ENCODE measurements at regions not wholly inside any gene's neighbourhood (a gene's known extent, or its start where the extent isn't known, plus 50 kb on each side); places are given as distances from the start of the nearest gene placed in this dataset.

DNA sequence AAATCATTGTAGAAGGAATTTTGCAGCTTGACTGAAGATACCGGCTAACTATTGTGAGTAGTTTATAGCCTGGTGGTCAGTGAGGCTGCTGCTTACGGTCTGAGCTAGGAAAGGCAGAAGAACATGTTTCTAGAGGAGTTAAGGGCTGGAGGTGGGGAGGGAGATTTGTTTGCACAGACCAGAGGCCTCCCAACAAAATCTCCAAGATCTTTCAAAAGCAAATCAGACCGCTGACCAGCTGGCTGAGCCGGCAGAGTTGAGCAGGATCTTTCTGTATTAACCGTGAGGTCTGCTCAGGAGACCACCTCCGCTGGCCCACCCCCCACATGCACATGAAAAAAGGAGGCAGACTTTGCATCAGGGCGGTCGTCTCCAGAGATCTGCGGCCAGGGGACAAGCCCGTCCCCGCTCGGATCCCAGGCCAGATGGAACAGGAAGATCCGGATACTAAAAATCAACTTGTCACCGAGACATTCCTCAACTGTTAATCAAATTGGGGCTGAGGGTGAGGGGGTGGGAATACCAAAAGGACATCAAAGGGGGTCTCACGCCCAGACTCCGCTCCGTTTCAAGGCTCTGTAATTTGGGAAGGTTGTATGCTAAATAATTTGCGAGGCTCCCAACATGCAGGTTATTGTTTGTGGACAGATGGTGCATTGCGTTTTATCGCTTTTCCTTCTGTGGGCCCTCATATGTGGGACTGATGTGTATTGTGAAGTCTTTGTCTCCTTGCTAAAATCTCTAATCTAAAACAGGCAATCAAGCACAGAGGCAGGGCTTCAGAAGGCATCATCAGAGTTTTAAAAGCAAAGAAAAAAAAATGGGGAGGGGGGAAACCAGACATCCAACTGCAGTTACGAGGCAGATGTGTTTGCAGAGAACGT is 319.0 kb downstream of the ZNF536 start:
- TF ChIP-seq, protein P1, sequence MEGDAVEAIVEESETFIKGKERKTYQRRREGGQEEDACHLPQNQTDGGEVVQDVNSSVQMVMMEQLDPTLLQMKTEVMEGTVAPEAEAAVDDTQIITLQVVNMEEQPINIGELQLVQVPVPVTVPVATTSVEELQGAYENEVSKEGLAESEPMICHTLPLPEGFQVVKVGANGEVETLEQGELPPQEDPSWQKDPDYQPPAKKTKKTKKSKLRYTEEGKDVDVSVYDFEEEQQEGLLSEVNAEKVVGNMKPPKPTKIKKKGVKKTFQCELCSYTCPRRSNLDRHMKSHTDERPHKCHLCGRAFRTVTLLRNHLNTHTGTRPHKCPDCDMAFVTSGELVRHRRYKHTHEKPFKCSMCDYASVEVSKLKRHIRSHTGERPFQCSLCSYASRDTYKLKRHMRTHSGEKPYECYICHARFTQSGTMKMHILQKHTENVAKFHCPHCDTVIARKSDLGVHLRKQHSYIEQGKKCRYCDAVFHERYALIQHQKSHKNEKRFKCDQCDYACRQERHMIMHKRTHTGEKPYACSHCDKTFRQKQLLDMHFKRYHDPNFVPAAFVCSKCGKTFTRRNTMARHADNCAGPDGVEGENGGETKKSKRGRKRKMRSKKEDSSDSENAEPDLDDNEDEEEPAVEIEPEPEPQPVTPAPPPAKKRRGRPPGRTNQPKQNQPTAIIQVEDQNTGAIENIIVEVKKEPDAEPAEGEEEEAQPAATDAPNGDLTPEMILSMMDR (IDR thresholded peaks at IDR 0.05; ENCODE audit: extremely low read depth, missing control alignments) = no peak
- no peak for DNase-seq (ENCODE audit: low spot score)

DNA sequence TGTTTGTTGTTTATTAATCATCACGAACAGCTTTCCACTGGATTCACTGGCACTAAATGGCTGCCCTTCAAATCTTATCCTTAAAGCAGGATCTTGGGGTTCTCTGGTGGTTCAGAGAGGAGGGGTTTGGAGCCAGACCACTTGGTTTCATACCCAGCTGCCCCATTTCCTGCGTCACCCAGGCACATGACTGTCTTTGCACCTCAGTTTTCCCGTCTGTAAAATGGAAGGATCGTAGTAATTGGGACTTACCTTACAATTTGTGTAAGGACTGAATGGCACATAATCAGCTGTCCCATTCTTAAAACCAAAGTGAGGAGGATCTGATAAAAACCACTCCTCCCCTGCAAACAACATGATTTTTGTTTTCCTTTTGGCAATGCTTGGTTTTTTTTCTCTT is 318.3 kb downstream of the ZNF536 start:
- TF ChIP-seq, protein P1 (IDR thresholded peaks at IDR 0.05; ENCODE audit: extremely low read depth, missing control alignments) = no peak
- DNase-seq (ENCODE audit: low spot score) = no peak

DNA sequence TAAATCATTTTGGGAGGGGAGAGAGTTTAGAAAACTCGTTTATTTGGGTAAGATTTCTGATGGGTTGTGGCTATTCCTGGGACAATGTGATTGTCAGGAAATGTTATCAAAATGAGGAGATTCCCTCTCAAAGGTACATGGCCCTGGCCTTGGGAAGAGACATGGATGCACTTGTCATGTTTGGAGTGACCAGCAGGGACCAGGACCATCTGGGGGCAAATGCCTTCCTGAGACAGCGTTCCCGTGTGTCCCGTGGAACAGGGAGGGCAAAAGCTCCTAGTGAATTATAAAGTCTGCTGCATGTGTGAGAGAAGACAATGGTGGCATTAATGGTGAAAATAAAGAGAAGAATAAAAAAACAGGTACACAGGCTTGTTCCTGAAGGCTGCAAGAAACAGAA is 317.3 kb downstream of the ZNF536 start:
- no peak for DNase-seq (ENCODE audit: low spot score)
- TF ChIP-seq, protein P1 (IDR thresholded peaks at IDR 0.05; ENCODE audit: extremely low read depth, missing control alignments) = no peak

- TF ChIP-seq, protein P1 (IDR thresholded peaks at IDR 0.05; ENCODE audit: extremely low read depth, missing control alignments) = no peak
- no peak for DNase-seq (ENCODE audit: low spot score)
Observed at GRCh38 chr19:30688696-30689095, 316.5 kb downstream of the ZNF536 start.

- TF ChIP-seq, protein P1 (IDR thresholded peaks at IDR 0.05; ENCODE audit: extremely low read depth, missing control alignments) = no peak
- no peak for DNase-seq (ENCODE audit: low spot score)
Observed at GRCh38 chr19:30686826-30687566, 314.8 kb downstream of the ZNF536 start.

GRCh38 chr19:30686176-30686820 is 314.1 kb downstream of the ZNF536 start:
- TF ChIP-seq, protein P1 (IDR thresholded peaks at IDR 0.05; ENCODE audit: extremely low read depth, missing control alignments) = no peak
- DNase-seq (ENCODE audit: low spot score) = no peak
